ENCODE measurements at regions not wholly inside any gene's neighbourhood (a gene's known extent, or its start where the extent isn't known, plus 50 kb on each side); places are given as distances from the start of the nearest gene placed in this dataset.

DNA sequence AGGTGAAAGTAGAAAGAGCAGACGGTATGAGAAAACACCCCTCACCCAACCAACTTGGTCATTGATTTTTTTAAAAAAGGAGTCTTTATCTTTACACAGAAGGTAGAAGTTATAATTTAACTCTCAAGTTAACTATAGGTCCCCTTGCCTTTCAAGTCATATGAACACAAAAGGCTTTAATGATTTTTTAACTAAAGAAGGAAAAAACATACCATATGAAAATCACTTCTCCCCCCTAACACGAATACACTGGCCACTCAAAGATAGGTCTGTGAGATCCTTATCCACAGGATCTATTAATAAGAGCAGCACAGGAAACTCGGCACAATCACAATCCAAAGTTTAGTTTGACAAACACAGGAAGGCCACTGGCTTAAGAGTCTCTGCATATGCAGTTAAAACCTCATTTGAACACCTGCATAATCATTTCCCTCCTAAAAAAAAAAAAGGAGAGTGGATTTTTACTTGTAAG lies 138.0 kb downstream of the ENC1 start:
- H3K9ac ChIP-seq (ENCODE audit: low read depth, low read length), result no peak overlapping the region
- no peaks in the 10 kb centered on the region for H4K20me1 ChIP-seq (ENCODE audit: insufficient read depth, low read length)
- ATAC-seq (ENCODE audit: insufficient read depth, low read depth) (no peak), DNase-seq (no peak)
- H3K27me3 ChIP-seq (ENCODE audit: insufficient read depth, low read length, poor library complexity), result peaks cover 3% of the 10 kb centered on the region
- no peaks in the 10 kb centered on the region for H3K4me1 ChIP-seq (ENCODE audit: insufficient read depth, low read length)
- H2AFZ ChIP-seq (ENCODE audit: low read depth, low read length), result no peak overlapping the region
- TF ChIP-seq, protein P1, sequence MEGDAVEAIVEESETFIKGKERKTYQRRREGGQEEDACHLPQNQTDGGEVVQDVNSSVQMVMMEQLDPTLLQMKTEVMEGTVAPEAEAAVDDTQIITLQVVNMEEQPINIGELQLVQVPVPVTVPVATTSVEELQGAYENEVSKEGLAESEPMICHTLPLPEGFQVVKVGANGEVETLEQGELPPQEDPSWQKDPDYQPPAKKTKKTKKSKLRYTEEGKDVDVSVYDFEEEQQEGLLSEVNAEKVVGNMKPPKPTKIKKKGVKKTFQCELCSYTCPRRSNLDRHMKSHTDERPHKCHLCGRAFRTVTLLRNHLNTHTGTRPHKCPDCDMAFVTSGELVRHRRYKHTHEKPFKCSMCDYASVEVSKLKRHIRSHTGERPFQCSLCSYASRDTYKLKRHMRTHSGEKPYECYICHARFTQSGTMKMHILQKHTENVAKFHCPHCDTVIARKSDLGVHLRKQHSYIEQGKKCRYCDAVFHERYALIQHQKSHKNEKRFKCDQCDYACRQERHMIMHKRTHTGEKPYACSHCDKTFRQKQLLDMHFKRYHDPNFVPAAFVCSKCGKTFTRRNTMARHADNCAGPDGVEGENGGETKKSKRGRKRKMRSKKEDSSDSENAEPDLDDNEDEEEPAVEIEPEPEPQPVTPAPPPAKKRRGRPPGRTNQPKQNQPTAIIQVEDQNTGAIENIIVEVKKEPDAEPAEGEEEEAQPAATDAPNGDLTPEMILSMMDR (IDR thresholded peaks at IDR 0.05; ENCODE audit: borderline replicate concordance, extremely low read depth, low read length, poor library complexity, severe bottlenecking), result no peak
- TF ChIP-seq EZH2 (IDR thresholded peaks at IDR 0.05; ENCODE audit: borderline replicate concordance, low read depth, low read length, severe bottlenecking), result no peak
- no peak overlapping the region for H3K4me3 ChIP-seq (ENCODE audit: low read depth in 1 of 2, low read length in 2 of 2)
- H3K79me2 ChIP-seq (ENCODE audit: insufficient read depth, low read length), result no peaks in the 10 kb centered on the region
- H3K4me2 ChIP-seq (ENCODE audit: insufficient read depth, low read length), result no peak overlapping the region
- no peaks in the 10 kb centered on the region for H3K36me3 ChIP-seq (ENCODE audit: insufficient read depth, low read length)
- H3K27ac ChIP-seq (ENCODE audit: low read length), result no peak overlapping the region
- H3K9me3 ChIP-seq (ENCODE audit: insufficient read depth, low read length, severe bottlenecking), result no peaks in the 10 kb centered on the region

DNA sequence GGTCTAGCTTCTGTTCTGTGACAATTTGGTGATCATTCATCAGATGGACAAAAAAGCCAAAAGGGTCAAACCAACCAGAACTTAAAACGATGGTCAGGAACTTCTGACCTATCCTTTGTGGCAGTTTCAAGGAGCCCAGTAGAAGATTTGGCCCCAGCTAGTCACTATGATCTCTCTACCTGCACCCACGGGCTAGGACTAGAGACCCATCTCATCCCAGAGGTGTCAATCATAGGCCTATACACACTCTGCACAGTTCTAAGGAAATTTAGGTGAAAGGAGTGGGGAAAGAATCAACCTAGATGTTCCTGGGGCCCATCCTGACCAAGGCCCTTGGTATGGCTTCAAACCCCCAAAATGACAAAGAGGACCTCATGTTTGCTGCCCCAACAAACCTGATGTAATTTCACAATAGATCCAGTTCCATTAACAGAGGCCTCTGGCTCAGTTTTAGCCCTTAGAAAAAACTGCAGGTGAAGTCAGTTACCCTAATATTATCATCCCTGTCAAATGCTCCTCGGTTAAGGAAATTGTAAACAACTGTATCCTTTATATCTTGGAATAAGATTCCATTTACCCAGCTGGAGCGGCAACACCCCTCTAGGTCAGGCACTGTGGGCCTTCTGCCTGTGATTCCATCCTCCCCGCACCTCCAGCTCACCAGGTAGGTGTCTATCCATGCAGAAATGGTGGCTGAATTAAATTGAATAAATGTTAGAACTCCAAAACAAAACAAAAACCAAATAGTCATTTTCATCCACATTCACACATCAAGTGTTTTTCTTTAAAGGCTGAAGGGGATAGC lies 138.7 kb downstream of the ENC1 start:
- Histone ChIP-seq H3K9me3 (ENCODE audit: insufficient read depth, low read length, severe bottlenecking) (no peaks in the 10 kb centered on the region), H4K20me1 (ENCODE audit: insufficient read depth, low read length) (no peaks in the 10 kb centered on the region), H3K9ac (ENCODE audit: low read depth, low read length) (no peak overlapping the region), H3K4me1 (ENCODE audit: insufficient read depth, low read length) (no peaks in the 10 kb centered on the region), H3K4me2 (ENCODE audit: insufficient read depth, low read length) (no peak overlapping the region), H3K4me3 (ENCODE audit: low read depth in 1 of 2, low read length in 2 of 2) (no peak overlapping the region), H2AFZ (ENCODE audit: low read depth, low read length) (no peak overlapping the region), H3K27ac (ENCODE audit: low read length) (no peak overlapping the region), H3K27me3 (ENCODE audit: insufficient read depth, low read length, poor library complexity) (peaks cover 3% of the 10 kb centered on the region), H3K36me3 (ENCODE audit: insufficient read depth, low read length) (no peaks in the 10 kb centered on the region), H3K79me2 (ENCODE audit: insufficient read depth, low read length) (no peaks in the 10 kb centered on the region)
- TF ChIP-seq EZH2 (IDR thresholded peaks at IDR 0.05; ENCODE audit: borderline replicate concordance, low read depth, low read length, severe bottlenecking), result no peak
- TF ChIP-seq, protein P1 (IDR thresholded peaks at IDR 0.05; ENCODE audit: borderline replicate concordance, extremely low read depth, low read length, poor library complexity, severe bottlenecking), result no peak
- DNase-seq (no peak), ATAC-seq (ENCODE audit: insufficient read depth, low read depth) (no peak)

DNA sequence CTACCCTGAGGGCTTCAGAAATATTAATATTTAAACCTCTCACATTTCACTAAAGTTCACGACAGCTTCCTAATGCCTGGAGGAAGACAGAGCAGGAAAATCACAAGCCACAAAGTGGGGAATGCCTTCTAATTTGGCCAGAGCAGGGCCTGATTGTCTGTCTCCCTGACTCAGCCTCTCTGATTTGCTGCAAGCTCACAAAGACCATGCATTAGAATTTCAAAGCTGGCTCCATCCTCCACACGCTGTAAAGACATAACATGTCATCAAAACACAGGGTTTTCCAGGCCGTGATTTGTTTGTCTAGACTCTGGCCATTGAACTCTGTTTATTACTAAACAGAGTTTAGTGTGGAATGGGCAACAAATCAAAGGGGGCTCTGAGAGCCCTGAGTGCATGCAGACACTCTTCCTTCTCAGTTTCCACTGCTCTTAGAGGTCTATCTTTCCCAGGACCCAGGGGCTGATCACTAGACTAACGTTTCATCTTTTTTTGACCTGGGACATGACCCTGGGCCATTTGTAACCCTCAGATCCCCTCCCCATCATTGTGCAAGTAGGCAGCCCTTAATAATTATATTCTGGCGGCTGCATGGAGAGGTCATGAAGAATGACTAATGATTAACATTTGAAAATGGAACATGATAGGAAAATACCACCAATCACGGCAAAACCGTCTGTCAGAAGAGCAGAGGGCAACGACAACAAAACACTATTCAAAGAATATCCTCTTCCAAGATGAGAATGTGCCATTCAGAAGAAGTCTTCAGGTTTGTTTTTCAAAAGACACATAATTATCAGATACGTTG lies 140.2 kb downstream of the ENC1 start:
- Histone ChIP-seq H3K79me2 (ENCODE audit: insufficient read depth, low read length) (no peaks in the 10 kb centered on the region), H2AFZ (ENCODE audit: low read depth, low read length) (no peak overlapping the region), H4K20me1 (ENCODE audit: insufficient read depth, low read length) (no peaks in the 10 kb centered on the region), H3K9ac (ENCODE audit: low read depth, low read length) (no peak overlapping the region), H3K9me3 (ENCODE audit: insufficient read depth, low read length, severe bottlenecking) (no peaks in the 10 kb centered on the region), H3K4me2 (ENCODE audit: insufficient read depth, low read length) (no peak overlapping the region), H3K36me3 (ENCODE audit: insufficient read depth, low read length) (no peaks in the 10 kb centered on the region), H3K27me3 (ENCODE audit: insufficient read depth, low read length, poor library complexity) (peaks cover 3% of the 10 kb centered on the region), H3K4me1 (ENCODE audit: insufficient read depth, low read length) (no peaks in the 10 kb centered on the region), H3K4me3 (ENCODE audit: low read depth in 1 of 2, low read length in 2 of 2) (no peak overlapping the region), H3K27ac (ENCODE audit: low read length) (no peak overlapping the region)
- TF ChIP-seq EZH2 (IDR thresholded peaks at IDR 0.05; ENCODE audit: borderline replicate concordance, low read depth, low read length, severe bottlenecking), result no peak
- TF ChIP-seq, protein P1 (IDR thresholded peaks at IDR 0.05; ENCODE audit: borderline replicate concordance, extremely low read depth, low read length, poor library complexity, severe bottlenecking), result no peak
- no peak for ATAC-seq (ENCODE audit: insufficient read depth, low read depth)
- no peak for DNase-seq
